ENCODE measurements at regions not wholly inside any gene's neighbourhood (a gene's known extent, or its start where the extent isn't known, plus 50 kb on each side); places are given as distances from the start of the nearest gene placed in this dataset.

DNA sequence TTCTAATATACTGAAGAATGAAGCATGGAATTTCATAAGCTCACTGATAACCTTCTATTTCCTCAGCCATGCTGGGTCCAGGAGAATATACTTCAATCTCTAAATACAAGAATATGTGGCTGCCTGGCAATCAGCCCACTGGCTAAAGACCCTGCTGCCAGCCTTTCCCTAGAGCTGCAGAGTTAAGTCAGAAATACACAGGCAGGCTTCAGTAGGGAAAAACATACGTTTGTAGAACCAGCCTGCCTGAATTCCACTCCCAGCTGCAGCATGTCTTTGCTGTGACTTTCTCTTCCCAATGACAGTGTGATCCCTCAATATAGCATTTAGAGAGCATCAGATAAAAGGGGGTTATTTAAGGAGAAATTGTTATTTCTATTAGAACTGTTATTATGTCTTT, 289.1 kb downstream of the PCDH19 start:
- Histone ChIP-seq H3K9me3 (ENCODE audit: insufficient read depth, low read depth, low read length) (no peaks in the 10 kb centered on the region), H3K27ac (ENCODE audit: low read length) (no peak overlapping the region), H3K9ac (ENCODE audit: low read depth, low read length) (no peak overlapping the region), H3K4me3 (ENCODE audit: low read length) (no peak overlapping the region), H3K4me1 (ENCODE audit: insufficient read depth, low read length) (no peaks in the 10 kb centered on the region), H3K36me3 (ENCODE audit: insufficient read depth, low read depth, low read length) (no peaks in the 10 kb centered on the region), H3K27me3 (ENCODE audit: insufficient read depth, low read length) (no peaks in the 10 kb centered on the region)

DNA sequence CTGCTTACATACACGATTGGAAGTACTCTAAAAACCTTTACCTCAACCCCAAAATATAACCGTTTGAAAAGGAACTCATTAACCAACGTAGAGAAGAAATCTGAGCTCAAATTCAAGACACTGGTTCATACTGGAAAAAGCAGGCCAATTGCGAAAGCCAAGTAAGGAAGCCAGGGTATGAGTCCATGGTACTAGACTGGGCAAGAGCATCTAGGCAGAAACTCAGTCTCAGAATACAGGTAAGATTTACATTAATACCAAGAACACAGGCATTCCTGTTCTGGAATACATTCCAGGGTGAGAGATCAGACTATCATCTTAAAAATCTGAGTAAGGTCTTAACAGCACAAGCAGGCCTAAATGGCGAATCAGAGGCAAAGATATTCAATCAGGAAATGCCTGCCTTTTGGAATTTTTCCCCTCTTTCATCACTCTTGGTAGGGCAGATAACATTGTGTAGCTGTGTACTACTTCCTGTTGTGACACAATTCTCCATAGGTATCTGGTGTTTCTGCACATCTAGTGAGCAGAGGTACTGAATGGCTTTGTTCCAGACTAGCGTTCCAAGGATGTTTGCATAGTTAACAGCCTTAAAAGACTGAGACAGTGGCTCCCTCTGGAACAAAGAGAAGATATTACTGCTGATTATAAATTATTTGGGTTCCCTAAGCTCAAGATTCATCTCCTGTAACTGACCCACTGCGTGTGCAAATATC, 311.3 kb downstream of the PCDH19 start:
- Histone ChIP-seq H3K27me3 (ENCODE audit: insufficient read depth, low read length) (no peaks in the 10 kb centered on the region), H3K9me3 (ENCODE audit: insufficient read depth, low read depth, low read length) (no peaks in the 10 kb centered on the region), H3K4me3 (ENCODE audit: low read length) (no peak overlapping the region), H3K4me1 (ENCODE audit: insufficient read depth, low read length) (no peaks in the 10 kb centered on the region; the same call in 1 of the 2 replicates), H3K27ac (ENCODE audit: low read length) (no peak overlapping the region), H3K9ac (ENCODE audit: low read depth, low read length) (no peak overlapping the region), H3K36me3 (ENCODE audit: insufficient read depth, low read depth, low read length) (no peaks in the 10 kb centered on the region)

DNA sequence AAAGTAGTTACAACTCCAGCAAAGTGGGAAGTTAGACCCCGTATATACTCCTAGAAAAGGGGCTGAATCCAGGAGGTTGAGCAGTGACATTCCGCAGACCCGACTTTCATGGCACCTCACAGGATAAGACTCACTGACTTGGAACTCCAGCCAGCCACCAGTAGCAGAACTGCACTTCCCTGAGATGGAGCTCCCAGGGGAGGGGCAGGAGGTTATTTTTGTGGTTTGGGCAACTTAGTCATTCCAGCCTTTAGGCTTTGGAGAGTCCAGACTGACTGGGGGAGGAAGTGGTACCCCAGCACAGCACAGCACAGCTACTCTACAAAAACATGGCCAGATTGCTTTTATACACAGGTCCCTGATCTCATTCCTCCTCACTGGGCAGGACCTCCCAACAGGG, 319.1 kb downstream of the PCDH19 start:
- Histone ChIP-seq H3K27me3 (ENCODE audit: insufficient read depth, low read length) (no peaks in the 10 kb centered on the region), H3K4me3 (ENCODE audit: low read length) (no peak overlapping the region), H3K4me1 (ENCODE audit: insufficient read depth, low read length) (no peaks in the 10 kb centered on the region)

DNA sequence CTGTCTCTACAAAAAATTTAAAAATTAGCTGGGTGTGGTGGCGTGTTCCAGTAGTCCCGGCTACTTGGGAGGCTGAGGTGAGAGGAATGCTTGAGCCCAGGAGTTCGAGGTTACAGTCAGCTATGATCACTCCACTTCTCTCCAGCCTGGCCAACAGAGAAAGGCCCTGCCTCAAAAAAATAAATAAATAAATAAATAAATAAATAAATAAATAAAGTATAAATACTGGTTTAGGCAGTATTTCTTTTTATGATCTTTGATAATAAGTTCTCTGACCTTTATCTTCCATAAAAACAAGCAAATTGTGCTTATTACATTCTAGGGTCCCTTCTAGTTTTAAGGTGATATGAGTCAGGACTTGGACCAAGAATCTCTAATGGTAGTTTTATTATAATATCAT, 320.3 kb downstream of the PCDH19 start:
- Histone ChIP-seq H3K27me3 (ENCODE audit: insufficient read depth, low read length) (no peaks in the 10 kb centered on the region), H3K36me3 (ENCODE audit: insufficient read depth, low read depth, low read length) (no peaks in the 10 kb centered on the region), H3K9me3 (ENCODE audit: insufficient read depth, low read depth, low read length) (no peaks in the 10 kb centered on the region), H3K27ac (ENCODE audit: low read length) (no peak overlapping the region), H3K4me1 (ENCODE audit: insufficient read depth, low read length) (no peaks in the 10 kb centered on the region), H3K9ac (ENCODE audit: low read depth, low read length) (no peak overlapping the region), H3K4me3 (ENCODE audit: low read length) (no peak overlapping the region)

More for the DNA sequence above, 319.1 kb downstream of the PCDH19 start:
- H3K27ac ChIP-seq (ENCODE audit: low read length), result no peak overlapping the region
- H3K9ac ChIP-seq (ENCODE audit: low read depth, low read length), result no peak overlapping the region
- no peaks in the 10 kb centered on the region for H3K36me3 ChIP-seq (ENCODE audit: insufficient read depth, low read depth, low read length)
- no peaks in the 10 kb centered on the region for H3K9me3 ChIP-seq (ENCODE audit: insufficient read depth, low read depth, low read length)

DNA sequence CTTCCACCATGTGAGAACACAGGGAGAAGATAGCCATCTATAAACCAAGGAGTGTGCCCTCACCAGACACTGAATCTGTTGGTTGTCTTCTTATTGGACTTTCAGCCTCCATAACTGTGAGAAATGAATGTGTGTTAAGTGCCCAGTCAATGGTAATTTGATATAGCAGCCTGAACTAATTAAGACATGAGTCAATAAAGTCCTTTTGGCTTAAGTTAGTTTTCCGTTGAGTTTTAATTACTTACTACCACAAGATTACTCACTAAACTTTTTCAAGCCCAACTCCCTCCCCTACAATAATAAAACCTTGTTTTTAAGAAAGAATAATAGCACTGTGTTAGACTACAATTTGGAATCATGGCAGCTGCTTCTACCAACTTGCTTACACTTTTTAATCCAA, 324.2 kb downstream of the PCDH19 start:
- no peaks in the 10 kb centered on the region for H3K4me1 ChIP-seq (ENCODE audit: insufficient read depth, low read length)
- no peak overlapping the region for H3K27ac ChIP-seq (ENCODE audit: low read length)
- H3K9ac ChIP-seq (ENCODE audit: low read depth, low read length), result no peak overlapping the region
- no peaks in the 10 kb centered on the region for H3K27me3 ChIP-seq (ENCODE audit: insufficient read depth, low read length)
- H3K36me3 ChIP-seq (ENCODE audit: insufficient read depth, low read depth, low read length), result no peaks in the 10 kb centered on the region
- no peak overlapping the region for H3K4me3 ChIP-seq (ENCODE audit: low read length)
- H3K9me3 ChIP-seq (ENCODE audit: insufficient read depth, low read depth, low read length), result no peaks in the 10 kb centered on the region

DNA sequence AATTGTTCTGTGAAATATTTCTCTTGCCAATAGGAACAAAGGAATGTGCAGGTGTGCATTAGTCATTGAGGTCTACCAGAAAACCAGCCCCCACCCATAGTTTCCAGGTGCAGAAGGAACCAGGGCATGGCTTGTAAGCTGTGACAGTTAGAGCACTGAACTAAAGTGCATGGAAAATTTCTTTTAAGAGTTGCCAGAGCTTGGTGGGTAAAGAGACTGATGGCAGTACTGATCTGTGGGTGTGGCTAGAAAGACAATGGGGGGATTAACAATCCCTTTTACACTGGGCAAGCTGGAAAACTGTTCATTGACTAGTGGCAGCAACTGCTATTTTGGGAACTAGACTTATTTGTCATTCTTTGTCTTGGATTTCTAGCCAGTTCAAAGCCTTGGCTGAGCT, 326.9 kb downstream of the PCDH19 start:
- Histone ChIP-seq H3K4me1 (ENCODE audit: insufficient read depth, low read length) (no peaks in the 10 kb centered on the region), H3K9ac (ENCODE audit: low read depth, low read length) (no peak overlapping the region), H3K36me3 (ENCODE audit: insufficient read depth, low read depth, low read length) (no peaks in the 10 kb centered on the region), H3K27ac (ENCODE audit: low read length) (no peak overlapping the region), H3K4me3 (ENCODE audit: low read length) (no peak overlapping the region), H3K9me3 (ENCODE audit: insufficient read depth, low read depth, low read length) (no peaks in the 10 kb centered on the region), H3K27me3 (ENCODE audit: insufficient read depth, low read length) (no peaks in the 10 kb centered on the region)

DNA sequence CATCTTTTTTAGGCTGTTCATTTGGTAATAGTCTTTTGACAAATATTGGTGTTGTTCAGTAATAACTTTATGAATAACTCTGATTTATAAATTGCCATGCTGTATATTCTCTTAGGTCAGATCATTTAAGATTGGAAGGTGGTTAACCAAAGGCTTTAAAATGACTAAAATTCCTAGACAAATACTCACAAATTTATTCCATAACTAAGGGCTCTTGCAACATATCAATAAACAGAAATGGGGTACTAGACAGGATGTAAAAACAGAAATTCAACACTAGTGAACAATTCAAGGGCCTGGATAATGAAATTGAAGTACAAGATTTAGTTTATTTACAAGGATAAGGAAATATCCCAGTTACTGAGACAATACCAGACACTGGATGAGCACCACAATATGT, 328.6 kb downstream of the PCDH19 start:
- no peaks in the 10 kb centered on the region for H3K27me3 ChIP-seq (ENCODE audit: insufficient read depth, low read length)
- H3K9me3 ChIP-seq (ENCODE audit: insufficient read depth, low read depth, low read length), result no peaks in the 10 kb centered on the region
- H3K27ac ChIP-seq (ENCODE audit: low read length), result no peak overlapping the region
- no peak overlapping the region for H3K4me3 ChIP-seq (ENCODE audit: low read length)
- no peak overlapping the region for H3K9ac ChIP-seq (ENCODE audit: low read depth, low read length)
- H3K36me3 ChIP-seq (ENCODE audit: insufficient read depth, low read depth, low read length), result no peaks in the 10 kb centered on the region
- no peaks in the 10 kb centered on the region for H3K4me1 ChIP-seq (ENCODE audit: insufficient read depth, low read length)

DNA sequence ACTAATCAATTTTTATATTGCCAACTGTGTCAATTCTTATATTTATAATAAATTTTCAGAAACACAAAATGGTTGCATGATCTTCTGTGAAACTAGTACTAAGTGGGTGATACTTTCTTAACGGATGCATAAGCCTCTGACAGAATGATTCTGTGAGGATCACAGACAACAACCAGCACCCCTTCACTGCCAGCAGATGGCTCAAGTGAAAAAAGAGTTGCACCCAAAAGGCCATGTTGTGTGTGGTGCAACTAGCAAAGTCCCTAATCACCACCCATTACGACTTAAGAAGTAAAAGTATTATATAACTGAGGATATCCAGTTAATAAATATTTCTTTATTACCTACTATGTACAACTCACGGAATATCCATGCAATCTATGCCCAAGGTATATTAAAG, 334.0 kb downstream of the PCDH19 start:
- no peaks in the 10 kb centered on the region; the same call in 1 of the 2 replicates for H3K4me1 ChIP-seq (ENCODE audit: insufficient read depth, low read length)
- H3K9me3 ChIP-seq (ENCODE audit: insufficient read depth, low read depth, low read length), result no peaks in the 10 kb centered on the region
- H3K9ac ChIP-seq (ENCODE audit: low read depth, low read length), result no peak overlapping the region

DNA sequence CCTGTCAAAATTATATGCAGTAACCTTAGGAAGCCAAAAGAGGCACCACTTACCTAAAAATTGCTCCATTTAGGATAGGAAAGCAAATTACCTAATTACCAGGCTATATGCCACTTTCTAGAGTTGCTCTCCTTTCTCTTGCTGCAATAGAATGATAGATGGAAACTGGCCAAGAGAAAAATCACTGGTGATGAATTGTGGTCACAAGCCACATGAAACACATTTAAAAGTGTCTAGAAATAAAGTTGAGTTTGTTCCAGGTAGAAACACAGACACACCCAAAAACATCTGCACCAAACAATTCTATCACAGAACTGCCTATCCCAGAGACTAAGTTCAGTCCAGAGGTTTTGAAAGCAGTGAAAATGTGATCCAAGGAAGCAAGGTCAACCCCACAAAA, 337.7 kb downstream of the PCDH19 start:
- no peak overlapping the region for H3K27ac ChIP-seq (ENCODE audit: low read length)
- no peaks in the 10 kb centered on the region for H3K27me3 ChIP-seq (ENCODE audit: insufficient read depth, low read length)
- H3K9ac ChIP-seq (ENCODE audit: low read depth, low read length), result no peak overlapping the region
- peaks cover 2% of the 10 kb centered on the region; the same call in 1 of the 2 replicates for H3K4me1 ChIP-seq (ENCODE audit: insufficient read depth, low read length)
- no peaks in the 10 kb centered on the region for H3K36me3 ChIP-seq (ENCODE audit: insufficient read depth, low read depth, low read length)
- H3K4me3 ChIP-seq (ENCODE audit: low read length), result no peak overlapping the region
- no peaks in the 10 kb centered on the region for H3K9me3 ChIP-seq (ENCODE audit: insufficient read depth, low read depth, low read length)

More for the DNA sequence above, 334.0 kb downstream of the PCDH19 start:
- Histone ChIP-seq H3K27me3 (ENCODE audit: insufficient read depth, low read length) (no peaks in the 10 kb centered on the region), H3K27ac (ENCODE audit: low read length) (no peak overlapping the region), H3K36me3 (ENCODE audit: insufficient read depth, low read depth, low read length) (no peaks in the 10 kb centered on the region), H3K4me3 (ENCODE audit: low read length) (no peak overlapping the region)

DNA sequence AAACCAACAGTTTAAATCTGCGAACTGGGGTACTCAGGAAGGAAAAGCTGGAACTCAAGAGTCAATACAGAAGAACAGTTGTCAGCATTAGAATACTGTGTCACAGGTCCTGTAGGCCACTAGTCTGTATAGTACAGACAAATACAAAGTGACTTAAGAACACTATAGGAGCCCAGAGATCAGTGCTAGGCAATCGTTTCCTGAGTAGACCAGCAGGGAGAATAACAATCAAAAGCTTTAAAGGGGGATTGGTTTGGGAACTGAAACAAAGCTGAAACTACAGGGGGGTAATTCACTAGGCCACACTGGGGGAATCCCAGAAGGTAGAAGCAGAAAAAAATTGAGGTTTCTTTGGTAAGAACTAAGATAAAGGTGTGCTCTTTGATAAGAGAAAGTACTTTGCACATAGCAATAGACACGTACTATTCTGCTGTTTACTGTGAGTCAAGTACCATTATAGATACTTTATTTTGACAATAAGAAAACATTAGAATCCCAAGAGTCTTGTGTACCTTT, 339.7 kb downstream of the PCDH19 start:
- no peaks in the 10 kb centered on the region for H3K27me3 ChIP-seq (ENCODE audit: insufficient read depth, low read length)
- no peaks in the 10 kb centered on the region for H3K36me3 ChIP-seq (ENCODE audit: insufficient read depth, low read depth, low read length)
- no peak overlapping the region for H3K9ac ChIP-seq (ENCODE audit: low read depth, low read length)
- no peak overlapping the region for H3K27ac ChIP-seq (ENCODE audit: low read length)
- H3K4me1 ChIP-seq (ENCODE audit: insufficient read depth, low read length), result peaks cover 2% of the 10 kb centered on the region; the same call in 1 of the 2 replicates
- no peak overlapping the region for H3K4me3 ChIP-seq (ENCODE audit: low read length)
- no peaks in the 10 kb centered on the region for H3K9me3 ChIP-seq (ENCODE audit: insufficient read depth, low read depth, low read length)

DNA sequence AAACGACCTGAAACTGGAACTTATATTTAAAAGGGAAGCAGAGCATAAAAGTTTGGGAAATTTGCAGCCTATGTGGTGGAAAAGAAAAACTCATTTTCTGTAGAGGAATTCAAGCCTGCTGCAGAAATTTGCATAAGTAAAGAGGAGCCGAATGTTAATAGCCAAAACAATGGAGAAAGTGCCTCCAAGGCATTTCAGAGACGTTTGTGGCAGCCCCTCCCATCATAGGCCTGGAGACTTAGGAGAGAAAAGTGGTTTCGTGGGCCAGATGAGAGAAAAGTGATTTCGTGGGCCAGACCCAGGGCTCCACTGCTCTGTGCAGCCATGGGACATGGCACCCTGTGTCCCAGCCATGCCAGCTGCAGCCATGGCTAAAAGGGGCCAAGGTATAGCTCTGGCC, 361.9 kb downstream of the PCDH19 start:
- H3K9me3 ChIP-seq (ENCODE audit: insufficient read depth, low read depth, low read length), result no peaks in the 10 kb centered on the region
- H3K27ac ChIP-seq (ENCODE audit: low read length), result no peak overlapping the region
- no peaks in the 10 kb centered on the region for H3K36me3 ChIP-seq (ENCODE audit: insufficient read depth, low read depth, low read length)
- H3K4me3 ChIP-seq (ENCODE audit: low read length), result peak overlapping the region; percentile 26; the same call in 1 of the 2 replicates
- no peaks in the 10 kb centered on the region for H3K27me3 ChIP-seq (ENCODE audit: insufficient read depth, low read length)
- no peaks in the 10 kb centered on the region for H3K4me1 ChIP-seq (ENCODE audit: insufficient read depth, low read length)
- no peak overlapping the region for H3K9ac ChIP-seq (ENCODE audit: low read depth, low read length)

Measured in iPS-20b (cell line).